Esophagus (tissue), 2 donors: ENCODE measurements at regions not wholly inside any gene's neighbourhood (a gene's known extent, or its start where the extent isn't known, plus 50 kb on each side); places are given as distances from the start of the nearest gene placed in this dataset.

Experiments
- H3K27ac ChIP-seq, 2 donors: one replicate each; pipeline ENCODE4 v1.5.1; 2013; ENCODE audit warnings: low read depth in 2 of 2, mild to moderate bottlenecking in 2 of 2, inconsistent platforms in 1 of 2, low read length in 1 of 2, moderate library complexity in 1 of 2
- H3K27me3 ChIP-seq, 2 donors: one replicate each; pipeline ENCODE4 v1.6.1; 2013; ENCODE audit warnings: low read length in 2 of 2, control low read depth in 1 of 2, mild to moderate bottlenecking in 1 of 2; ENCODE audit not compliant: insufficient read depth in 2 of 2, control insufficient read depth in 1 of 2
- H3K36me3 ChIP-seq, 2 donors: one replicate each; pipeline ENCODE4 v1.6.1; 2013; ENCODE audit warnings: low read length in 1 of 2; ENCODE audit not compliant: control insufficient read depth in 2 of 2, insufficient read depth in 2 of 2
- H3K4me1 ChIP-seq, 2 donors: one replicate each; pipeline ENCODE4 v1.6.1; 2013; ENCODE audit warnings: low read length in 1 of 2; ENCODE audit not compliant: control insufficient read depth in 2 of 2, insufficient read depth in 2 of 2
- H3K4me3 ChIP-seq, 2 donors: one replicate each; pipeline ENCODE4 v1.5.1; 2013; ENCODE audit warnings: low read length in 2 of 2, mild to moderate bottlenecking in 2 of 2, low read depth in 1 of 2, moderate library complexity in 1 of 2
- H3K9me3 ChIP-seq, 2 donors: one replicate each; pipeline ENCODE4 v1.6.1; 2013; ENCODE audit warnings: mild to moderate bottlenecking in 2 of 2, low read depth in 1 of 2, low read length in 1 of 2, moderate library complexity in 1 of 2; ENCODE audit not compliant: control insufficient read depth in 2 of 2, insufficient read depth in 1 of 2
- WGBS, 2 donors: extraction: QIAGEN DNeasy Blood & Tissue Kit; methylation state at CpG; one replicate each; pipeline ENCODE4 v1.1.7; 2013; 5-methylcytosine and 5-hydroxymethylcytosine counted together
- donor health status: healthy with polysubstance abuse.
- donor health status: Bipolar disorder and iron deficiency.

DNA sequence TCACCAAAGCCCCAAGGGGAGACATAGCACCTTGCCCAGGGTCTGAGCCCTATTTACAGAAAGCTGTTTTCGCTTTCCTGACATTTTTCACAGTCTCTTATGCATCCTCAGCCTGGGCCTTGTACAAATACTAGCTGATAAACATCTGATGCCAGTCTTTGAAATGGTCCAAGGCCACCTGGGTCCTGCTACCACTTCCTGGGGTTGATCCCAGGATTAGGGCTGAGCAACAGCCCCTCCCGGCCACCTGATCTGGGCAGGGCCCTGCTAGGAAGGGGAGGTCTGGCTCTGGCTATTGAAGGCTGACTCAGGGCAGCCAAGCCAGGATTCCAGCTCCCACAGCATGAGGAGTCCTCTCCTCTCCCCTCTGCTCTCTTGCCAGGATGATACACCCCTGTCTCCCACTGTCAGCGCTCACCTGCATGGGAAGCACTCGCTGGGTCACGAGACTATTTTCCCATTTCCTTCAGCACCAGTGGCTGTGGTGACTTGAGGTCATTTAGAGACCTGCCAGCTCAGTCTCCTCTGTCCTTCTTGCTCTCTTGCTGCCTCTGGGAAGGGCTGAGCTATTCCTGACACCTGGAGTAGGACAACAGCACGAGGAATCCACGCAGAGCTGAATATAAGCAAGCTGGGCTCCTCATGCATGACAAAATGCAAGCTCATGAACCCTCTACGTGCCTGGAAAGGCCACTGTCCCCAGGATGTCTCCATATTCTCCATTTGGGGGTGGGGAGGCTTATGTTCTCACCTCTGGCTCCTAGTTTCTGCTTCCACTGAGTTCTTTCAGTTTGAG is 53.0 kb upstream of the LGALSL start:
- WGBS, 2 donors: 70 to 78% methylated on average over 8 of the region's 8 CpGs

DNA sequence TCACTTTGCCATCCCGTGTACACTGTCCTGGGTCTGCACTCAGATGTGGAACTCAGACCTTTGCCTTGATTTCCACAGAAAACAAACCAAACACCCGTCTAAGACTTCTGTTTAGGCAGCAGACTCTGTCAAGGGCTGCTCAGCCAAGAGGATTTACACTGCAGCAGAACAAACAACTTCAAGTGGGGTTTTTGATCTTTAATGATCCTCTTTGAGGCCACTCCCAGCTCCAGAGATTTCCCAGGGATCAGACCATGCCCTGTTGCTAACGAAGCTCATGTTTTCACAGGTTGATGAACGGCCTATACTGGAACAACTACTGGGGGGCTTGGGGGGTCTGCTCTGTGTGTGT is 52.5 kb upstream of the LGALSL start:
- H3K4me1 ChIP-seq: peaks cover 6 to 40% of the 10 kb centered on the region in 2 donors
- 39 to 57% methylated on average over 4 of the region's 4 CpGs for WGBS, 2 donors
- no peak overlapping the region for H3K4me3 ChIP-seq
- peak overlapping the region; percentile 69 to 73 for H3K27ac ChIP-seq
- H3K36me3 ChIP-seq: no peaks in the 10 kb centered on the region
- no peaks in the 10 kb centered on the region for H3K9me3 ChIP-seq
- H3K27me3 ChIP-seq: no peaks in the 10 kb centered on the region

More for the DNA sequence above, 53.0 kb upstream of the LGALSL start:
- Histone ChIP-seq H3K9me3 (no peaks in the 10 kb centered on the region), H3K4me1 (peaks cover 6 to 35% of the 10 kb centered on the region in 2 donors), H3K4me3 (no peak overlapping the region), H3K36me3 (no peaks in the 10 kb centered on the region), H3K27ac (peak overlapping the region; percentile 69 to 73), H3K27me3 (no peaks in the 10 kb centered on the region)

DNA sequence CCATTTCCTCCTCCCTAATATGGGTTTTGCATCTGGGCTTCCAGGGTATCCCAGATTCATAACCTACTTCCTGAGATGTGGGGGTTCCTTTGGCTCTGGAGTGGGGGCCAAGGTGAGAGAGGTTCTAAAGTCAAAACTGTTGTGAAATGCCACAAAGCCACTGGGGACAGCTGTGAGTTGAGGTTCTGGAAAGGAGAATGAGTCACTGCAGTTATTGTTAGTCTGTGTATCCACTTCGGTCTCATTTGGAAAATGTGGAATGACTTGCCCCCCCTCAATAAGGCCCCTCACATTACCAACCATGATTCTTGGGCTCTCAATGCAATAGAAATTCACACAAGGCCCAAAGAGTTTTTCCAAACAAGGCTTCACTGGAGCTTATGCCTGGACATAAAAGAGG is 51.1 kb upstream of the LGALSL start:
- H3K36me3 ChIP-seq: no peaks in the 10 kb centered on the region
- H3K27ac ChIP-seq: peak overlapping the region; percentile 48 to 73
- peaks cover 6 to 41% of the 10 kb centered on the region in 2 donors for H3K4me1 ChIP-seq
- no peaks in the 10 kb centered on the region for H3K9me3 ChIP-seq
- H3K4me3 ChIP-seq: no peak overlapping the region
- 28 to 30% methylated on average over 1 of the region's 1 CpG for WGBS, 2 donors
- H3K27me3 ChIP-seq: no peaks in the 10 kb centered on the region

DNA sequence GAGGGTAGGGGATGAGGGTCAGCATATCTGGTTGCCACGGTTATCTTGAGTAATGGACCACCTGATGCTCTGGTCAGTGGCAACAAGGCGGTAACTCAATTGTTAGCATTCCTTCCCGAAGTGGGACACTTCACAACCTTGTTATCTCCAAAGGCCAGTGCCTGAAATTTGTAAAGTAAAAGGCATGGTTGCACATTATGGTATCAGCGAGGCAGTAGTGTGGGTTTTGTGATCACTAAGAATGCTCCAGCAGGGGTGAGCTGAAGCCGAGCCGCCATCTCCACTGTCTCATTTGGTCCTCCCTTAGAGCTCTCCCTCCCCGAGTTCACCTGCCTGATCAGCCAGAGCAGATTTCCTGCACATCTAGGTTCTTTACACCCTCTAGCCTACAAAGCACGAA is 50.5 kb upstream of the LGALSL start:
- peaks cover 9 to 38% of the 10 kb centered on the region in 2 donors for H3K4me1 ChIP-seq
- H3K4me3 ChIP-seq: no peak overlapping the region
- 83 to 89% methylated on average over 8 of the region's 8 CpGs for WGBS, 2 donors
- H3K27me3 ChIP-seq: no peaks in the 10 kb centered on the region
- peak overlapping the region; percentile 48 to 73 for H3K27ac ChIP-seq
- H3K36me3 ChIP-seq: no peaks in the 10 kb centered on the region
- no peaks in the 10 kb centered on the region for H3K9me3 ChIP-seq

DNA sequence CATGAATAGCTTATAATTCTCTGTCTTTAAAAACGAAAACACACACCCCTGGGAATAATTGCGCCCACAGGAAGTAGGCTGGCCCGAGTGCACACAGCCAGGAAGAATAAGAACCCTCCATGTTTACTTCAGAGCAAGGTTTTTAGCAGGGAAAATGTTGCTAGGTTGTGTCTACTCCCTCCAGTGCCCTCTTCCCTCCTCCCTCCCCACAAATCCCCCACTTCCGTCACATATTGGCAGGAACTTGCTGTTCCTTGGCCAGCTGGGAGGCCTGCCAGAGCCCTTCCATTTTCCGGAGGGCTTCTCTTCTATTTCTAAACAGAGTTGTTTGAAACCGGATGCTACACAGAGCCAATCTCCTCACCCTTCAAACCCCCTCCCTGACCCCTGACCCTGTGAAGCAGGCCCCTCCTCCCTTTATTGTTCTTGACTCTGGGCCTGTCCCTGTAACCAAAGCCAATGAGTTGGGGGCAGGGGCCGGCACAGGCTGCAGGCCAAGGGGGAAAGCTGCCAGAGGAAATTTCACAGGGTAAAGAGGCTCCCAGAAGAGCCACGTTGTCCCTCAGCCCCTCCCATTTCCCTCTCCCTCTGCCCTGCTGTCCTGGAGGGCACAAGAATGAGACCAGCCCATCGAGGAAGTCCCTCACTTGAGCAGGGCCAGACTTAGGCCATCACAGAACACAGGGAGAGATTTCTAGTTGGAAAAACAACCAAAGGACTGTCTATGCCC is 49.8 kb upstream of the LGALSL start:
- no peak overlapping the region for H3K4me3 ChIP-seq
- H3K9me3 ChIP-seq: no peaks in the 10 kb centered on the region
- no peaks in the 10 kb centered on the region for H3K27me3 ChIP-seq
- H3K27ac ChIP-seq: peak overlapping the region; percentile 48 to 73
- peaks cover 9 to 38% of the 10 kb centered on the region in 2 donors for H3K4me1 ChIP-seq
- no peaks in the 10 kb centered on the region for H3K36me3 ChIP-seq
- 17 to 22% methylated on average over 9 of the region's 9 CpGs for WGBS, 2 donors
